ENCODE measurements at regions not wholly inside any gene's neighbourhood (a gene's known extent, or its start where the extent isn't known, plus 50 kb on each side); places are given as distances from the start of the nearest gene placed in this dataset.
"Not testable (repeated sequence)": the region's sequence is repeated elsewhere in the genome, so short reads cannot be mapped to it uniquely, and the experiment has no call there.

DNA sequence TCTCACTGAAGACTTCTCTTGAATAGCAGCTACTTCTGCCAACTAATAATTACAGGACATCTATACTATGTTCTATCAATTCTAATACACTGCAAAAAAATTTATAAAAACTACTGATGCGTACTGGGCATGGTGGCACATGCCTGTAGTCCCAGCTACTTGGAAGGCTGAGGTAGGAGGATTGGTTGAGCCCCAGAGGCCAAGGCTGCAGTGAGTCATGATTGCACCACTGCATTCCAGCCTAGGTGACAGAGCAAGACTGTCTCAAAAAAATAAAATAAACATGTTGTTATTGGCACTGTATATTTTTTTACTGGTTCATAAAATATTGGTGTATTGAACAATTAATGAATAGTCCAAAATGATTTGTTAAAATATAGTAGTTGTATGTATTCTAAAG lies 97.0 kb upstream of the NAA35 start:
- TF ChIP-seq, protein P1, sequence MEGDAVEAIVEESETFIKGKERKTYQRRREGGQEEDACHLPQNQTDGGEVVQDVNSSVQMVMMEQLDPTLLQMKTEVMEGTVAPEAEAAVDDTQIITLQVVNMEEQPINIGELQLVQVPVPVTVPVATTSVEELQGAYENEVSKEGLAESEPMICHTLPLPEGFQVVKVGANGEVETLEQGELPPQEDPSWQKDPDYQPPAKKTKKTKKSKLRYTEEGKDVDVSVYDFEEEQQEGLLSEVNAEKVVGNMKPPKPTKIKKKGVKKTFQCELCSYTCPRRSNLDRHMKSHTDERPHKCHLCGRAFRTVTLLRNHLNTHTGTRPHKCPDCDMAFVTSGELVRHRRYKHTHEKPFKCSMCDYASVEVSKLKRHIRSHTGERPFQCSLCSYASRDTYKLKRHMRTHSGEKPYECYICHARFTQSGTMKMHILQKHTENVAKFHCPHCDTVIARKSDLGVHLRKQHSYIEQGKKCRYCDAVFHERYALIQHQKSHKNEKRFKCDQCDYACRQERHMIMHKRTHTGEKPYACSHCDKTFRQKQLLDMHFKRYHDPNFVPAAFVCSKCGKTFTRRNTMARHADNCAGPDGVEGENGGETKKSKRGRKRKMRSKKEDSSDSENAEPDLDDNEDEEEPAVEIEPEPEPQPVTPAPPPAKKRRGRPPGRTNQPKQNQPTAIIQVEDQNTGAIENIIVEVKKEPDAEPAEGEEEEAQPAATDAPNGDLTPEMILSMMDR (IDR thresholded peaks at IDR 0.05; ENCODE audit: insufficient read depth, low read depth, low read length) = not testable (repeated sequence)
- not testable (repeated sequence) for TF ChIP-seq EZH2 (IDR thresholded peaks at IDR 0.05; ENCODE audit: insufficient read depth, low read length)

Measured in astrocyte (in vitro differentiated cells and primary cell).